ENCODE measurements at regions not wholly inside any gene's neighbourhood (a gene's known extent, or its start where the extent isn't known, plus 50 kb on each side); places are given as distances from the start of the nearest gene placed in this dataset.

DNA sequence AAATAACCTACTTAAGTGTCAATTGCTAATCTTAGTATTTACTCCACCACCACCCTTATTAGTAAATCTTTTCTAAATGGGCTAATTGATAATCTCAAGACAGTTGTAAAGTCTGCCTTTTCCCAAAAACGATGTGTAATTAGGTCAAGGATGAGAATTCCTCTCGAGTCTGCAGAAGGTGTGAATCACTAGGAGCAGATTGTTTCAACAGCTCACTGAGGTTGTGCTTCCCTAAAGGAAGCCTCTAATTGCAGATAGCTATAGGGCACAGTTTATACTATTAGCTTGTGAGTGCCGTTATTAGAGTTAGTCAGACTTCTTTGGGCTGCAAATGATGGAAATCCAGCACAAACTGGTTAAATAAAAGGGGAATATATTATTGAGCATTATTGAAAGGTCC, 84.9 kb downstream of the C11orf91 start:
- no peak for ATAC-seq

GRCh38 chr11:33613404-33613803, 87.2 kb downstream of the C11orf91 start:
- no peaks in the 10 kb centered on the region for H3K36me3 ChIP-seq
- no peaks in the 10 kb centered on the region for H3K9me3 ChIP-seq
- H3K27me3 ChIP-seq, result no peaks in the 10 kb centered on the region
- no peak overlapping the region for H3K27ac ChIP-seq
- DNase-seq, result no peak
- in situ Hi-C loops (cut with MboI; ENCODE audit: low sequenced_read_pairs in 4 of 4), result no loop called here
- TF ChIP-seq, protein P1, sequence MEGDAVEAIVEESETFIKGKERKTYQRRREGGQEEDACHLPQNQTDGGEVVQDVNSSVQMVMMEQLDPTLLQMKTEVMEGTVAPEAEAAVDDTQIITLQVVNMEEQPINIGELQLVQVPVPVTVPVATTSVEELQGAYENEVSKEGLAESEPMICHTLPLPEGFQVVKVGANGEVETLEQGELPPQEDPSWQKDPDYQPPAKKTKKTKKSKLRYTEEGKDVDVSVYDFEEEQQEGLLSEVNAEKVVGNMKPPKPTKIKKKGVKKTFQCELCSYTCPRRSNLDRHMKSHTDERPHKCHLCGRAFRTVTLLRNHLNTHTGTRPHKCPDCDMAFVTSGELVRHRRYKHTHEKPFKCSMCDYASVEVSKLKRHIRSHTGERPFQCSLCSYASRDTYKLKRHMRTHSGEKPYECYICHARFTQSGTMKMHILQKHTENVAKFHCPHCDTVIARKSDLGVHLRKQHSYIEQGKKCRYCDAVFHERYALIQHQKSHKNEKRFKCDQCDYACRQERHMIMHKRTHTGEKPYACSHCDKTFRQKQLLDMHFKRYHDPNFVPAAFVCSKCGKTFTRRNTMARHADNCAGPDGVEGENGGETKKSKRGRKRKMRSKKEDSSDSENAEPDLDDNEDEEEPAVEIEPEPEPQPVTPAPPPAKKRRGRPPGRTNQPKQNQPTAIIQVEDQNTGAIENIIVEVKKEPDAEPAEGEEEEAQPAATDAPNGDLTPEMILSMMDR (IDR thresholded peaks at IDR 0.05 in 4 of 5, conservative IDR thresholded peaks at IDR 0.05 in 1 of 5), result no peak
- no peak for TF ChIP-seq POLR2A (IDR thresholded peaks at IDR 0.05)
- intact Hi-C loops (cut with DNase I; ENCODE audit: low total_unique reads), result no loop called here
- H3K4me1 ChIP-seq, result no peaks in the 10 kb centered on the region
- H3K4me3 ChIP-seq, result no peak overlapping the region
- no peak for ATAC-seq

More for the DNA sequence above, 84.9 kb downstream of the C11orf91 start:
- intact Hi-C loops (cut with DNase I; ENCODE audit: low total_unique reads) (no loop called here), in situ Hi-C loops (cut with MboI; ENCODE audit: low sequenced_read_pairs in 4 of 4) (no loop called here)
- H3K9me3 ChIP-seq, result no peaks in the 10 kb centered on the region
- no peak for TF ChIP-seq POLR2A (IDR thresholded peaks at IDR 0.05)
- TF ChIP-seq, protein P1 (IDR thresholded peaks at IDR 0.05 in 4 of 5, conservative IDR thresholded peaks at IDR 0.05 in 1 of 5), result no peak
- H3K4me1 ChIP-seq, result no peaks in the 10 kb centered on the region
- no peaks in the 10 kb centered on the region for H3K36me3 ChIP-seq
- H3K27ac ChIP-seq, result no peak overlapping the region
- no peak for DNase-seq
- H3K27me3 ChIP-seq, result no peaks in the 10 kb centered on the region
- no peak overlapping the region for H3K4me3 ChIP-seq

DNA sequence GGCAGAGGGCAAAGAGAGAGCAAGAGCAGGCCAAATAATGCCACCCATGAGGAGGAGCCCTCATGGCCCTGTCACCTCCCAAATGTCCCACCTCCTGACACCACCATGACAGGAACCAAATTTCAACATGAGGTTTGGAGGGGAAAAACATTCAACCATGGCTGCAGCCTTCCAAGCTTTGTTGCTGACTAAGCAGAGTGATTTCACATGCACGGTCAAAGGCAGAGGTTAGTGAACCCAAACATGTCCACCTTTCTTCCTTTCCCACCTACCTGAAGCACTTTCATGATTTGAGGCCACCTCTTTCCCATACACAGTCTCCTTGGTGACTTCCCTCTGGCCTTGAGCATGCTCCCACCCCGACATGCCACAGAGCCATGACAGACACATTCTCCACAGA, 89.7 kb downstream of the C11orf91 start:
- intact Hi-C loops (cut with DNase I; ENCODE audit: low total_unique reads), result no loop called here
- Histone ChIP-seq H3K9me3 (no peaks in the 10 kb centered on the region), H3K27ac (no peak overlapping the region), H3K4me1 (no peaks in the 10 kb centered on the region), H3K27me3 (no peaks in the 10 kb centered on the region), H3K4me3 (no peak overlapping the region), H3K36me3 (no peaks in the 10 kb centered on the region)
- ATAC-seq, result no peak
- DNase-seq, result no peak
- in situ Hi-C loops (cut with MboI; ENCODE audit: low sequenced_read_pairs in 4 of 4), result no loop called here
- TF ChIP-seq POLR2A (IDR thresholded peaks at IDR 0.05), result no peak
- TF ChIP-seq, protein P1 (IDR thresholded peaks at IDR 0.05 in 4 of 5, conservative IDR thresholded peaks at IDR 0.05 in 1 of 5), result no peak

DNA sequence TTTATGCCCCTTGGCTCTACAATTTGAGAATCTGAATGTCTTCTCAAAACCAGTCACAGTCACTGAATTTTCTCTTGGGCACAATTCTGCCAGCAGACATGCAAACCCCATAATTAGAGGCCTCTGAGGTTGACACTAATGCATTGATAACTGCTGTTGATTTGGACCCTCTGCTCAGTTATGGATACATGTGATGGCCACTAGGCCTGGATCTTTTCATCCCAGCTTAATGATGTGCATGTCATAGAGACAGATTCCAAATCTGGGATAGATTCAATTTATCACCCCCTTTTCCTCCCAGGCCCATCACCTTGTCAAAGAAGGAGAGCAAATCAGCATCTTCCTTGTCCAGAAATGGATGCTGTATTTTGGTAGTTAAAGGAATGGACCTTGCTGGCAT, 92.2 kb downstream of the C11orf91 start:
- Histone ChIP-seq H3K27me3 (no peaks in the 10 kb centered on the region), H3K9me3 (no peaks in the 10 kb centered on the region), H3K27ac (no peak overlapping the region), H3K4me1 (no peaks in the 10 kb centered on the region), H3K36me3 (no peaks in the 10 kb centered on the region), H3K4me3 (no peak overlapping the region)
- no peak for DNase-seq
- no peak for TF ChIP-seq POLR2A (IDR thresholded peaks at IDR 0.05)
- TF ChIP-seq, protein P1 (IDR thresholded peaks at IDR 0.05 in 4 of 5, conservative IDR thresholded peaks at IDR 0.05 in 1 of 5), result no peak
- in situ Hi-C loops (cut with MboI; ENCODE audit: low sequenced_read_pairs in 4 of 4), result no loop called here
- ATAC-seq, result no peak
- intact Hi-C loops (cut with DNase I; ENCODE audit: low total_unique reads), result no loop called here

- no peak for TF ChIP-seq POLR2A (IDR thresholded peaks at IDR 0.05)
- TF ChIP-seq, protein P1 (IDR thresholded peaks at IDR 0.05 in 4 of 5, conservative IDR thresholded peaks at IDR 0.05 in 1 of 5), result no peak
- DNase-seq (no peak), ATAC-seq (no peak)
- no peaks in the 10 kb centered on the region for H3K9me3 ChIP-seq
- H3K36me3 ChIP-seq, result no peaks in the 10 kb centered on the region
- no peak overlapping the region for H3K4me3 ChIP-seq
- H3K4me1 ChIP-seq, result no peaks in the 10 kb centered on the region
- in situ Hi-C loops (cut with MboI; ENCODE audit: low sequenced_read_pairs in 4 of 4) (no loop called here), intact Hi-C loops (cut with DNase I; ENCODE audit: low total_unique reads) (no loop called here)
- no peaks in the 10 kb centered on the region for H3K27me3 ChIP-seq
- H3K27ac ChIP-seq, result no peak overlapping the region
Measured at GRCh38 chr11:33606762-33607161, 93.9 kb downstream of the C11orf91 start.

Data from gastrocnemius medialis (tissue), 4 donors.